Keratinocyte (primary cell): ENCODE measurements at regions not wholly inside any gene's neighbourhood (a gene's known extent, or its start where the extent isn't known, plus 50 kb on each side); places are given as distances from the start of the nearest gene placed in this dataset.

Experiments
- DNase-seq: peaks from one replicate; pipeline ENCODE4 v3.0.0-alpha.2; 2011; ENCODE audit warnings: low read depth, missing footprints, low spot score
- FAIRE-seq: peaks from 2 replicates; lab custom pipeline; 2011; peaks lifted over from hg19 to GRCh38; lab: Jason Lieb, UNC
- H2AFZ ChIP-seq: 2 replicates; pipeline ENCODE4 v1.6.0; 2012; ENCODE audit warnings: low read length, control low read depth, inconsistent platforms; ENCODE audit not compliant: control insufficient read depth
- H3K27ac ChIP-seq: 2 replicates; pipeline ENCODE4 v1.5.1; 2011; ENCODE audit warnings: low read length; ENCODE audit not compliant: control insufficient read depth, insufficient read depth
- H3K27me3 ChIP-seq: 3 replicates; pipeline ENCODE4 v1.6.0; 2011; ENCODE audit warnings: low read length; ENCODE audit not compliant: control insufficient read depth, insufficient read depth; ENCODE audit errors: extremely low read depth
- H3K36me3 ChIP-seq, 2 experiments: 2 replicates in 1 of 2; 3 replicates in 1 of 2; pipeline ENCODE4 v1.5.1; 2011; ENCODE audit warnings: low read length in 2 of 2, mild to moderate bottlenecking in 1 of 2; ENCODE audit not compliant: control insufficient read depth in 2 of 2, insufficient read depth in 2 of 2; ENCODE audit errors: extremely low read depth in 1 of 2
- H3K4me1 ChIP-seq: 3 replicates; pipeline ENCODE4 v1.5.1; 2011; ENCODE audit warnings: low read length; ENCODE audit not compliant: control insufficient read depth, insufficient read depth; ENCODE audit errors: extremely low read depth
- H3K4me2 ChIP-seq: 3 replicates; pipeline ENCODE4 v1.6.0; 2011; ENCODE audit warnings: low read depth, low read length; ENCODE audit not compliant: control insufficient read depth, insufficient read depth; ENCODE audit errors: extremely low read depth
- H3K4me3 ChIP-seq, 3 experiments: fragments of 200-600 bp in 1 of 3; sonication (generic) in 1 of 3; 2 replicates in 2 of 3; 3 replicates in 1 of 3; pipeline ENCODE4 v1.5.1; 2011 to 2016; ENCODE audit warnings: low read length in 3 of 3, mild to moderate bottlenecking in 3 of 3, control low read depth in 2 of 3, inconsistent platforms in 1 of 3, low read depth in 1 of 3, mixed read lengths in 1 of 3, mixed run types in 1 of 3, moderate library complexity in 1 of 3; ENCODE audit not compliant: control insufficient read depth in 2 of 3, insufficient read depth in 2 of 3; ENCODE audit errors: extremely low read depth in 1 of 3
- H3K79me2 ChIP-seq: 2 replicates; pipeline ENCODE4 v1.6.0; 2012; ENCODE audit warnings: low read length; ENCODE audit not compliant: control insufficient read depth, insufficient read depth
- H3K9ac ChIP-seq: 3 replicates; pipeline ENCODE4 v1.6.0; 2011; ENCODE audit warnings: low read length; ENCODE audit not compliant: control insufficient read depth, insufficient read depth; ENCODE audit errors: extremely low read depth
- H3K9me1 ChIP-seq: 3 replicates; pipeline ENCODE4 v1.6.0; 2011; ENCODE audit warnings: low read length; ENCODE audit not compliant: control insufficient read depth, insufficient read depth; ENCODE audit errors: extremely low read depth
- H3K9me3 ChIP-seq: 2 replicates; pipeline ENCODE4 v1.5.1; 2012; ENCODE audit warnings: low read depth, low read length; ENCODE audit not compliant: control insufficient read depth
- H4K20me1 ChIP-seq: 3 replicates; pipeline ENCODE4 v1.6.0; 2011; ENCODE audit warnings: low read length; ENCODE audit not compliant: control insufficient read depth, insufficient read depth; ENCODE audit errors: extremely low read depth
- CTCF ChIP-seq, 3 experiments: IDR thresholded peaks in 1 of 3; conservative IDR thresholded peaks in 1 of 3; optimal IDR thresholded peaks in 1 of 3; 2 replicates in 2 of 3; 3 replicates in 1 of 3; pipeline versions ENCODE3 to v1.5.1; 2011; ENCODE audit warnings: low read length in 3 of 3, mild to moderate bottlenecking in 3 of 3, moderate library complexity in 2 of 3, control low read depth in 1 of 3, inconsistent platforms in 1 of 3; ENCODE audit not compliant: insufficient read depth in 2 of 3; ENCODE audit errors: extremely low read depth in 1 of 3
- EZH2 ChIP-seq: IDR thresholded peaks from one replicate; pipeline ENCODE4 v1.6.1; 2012; ENCODE audit warnings: inconsistent platforms, mild to moderate bottlenecking, low read length, moderate library complexity
- dilution Hi-C: fragments of 300-500 bp; cut with MboI; formaldehyde crosslinking; loops from one replicate; pipeline ENCODE4 v1.7.0; 2020; ENCODE audit warnings: low sequenced_read_pairs; ENCODE audit not compliant: extremely low pct_ligation_motif_present

DNA sequence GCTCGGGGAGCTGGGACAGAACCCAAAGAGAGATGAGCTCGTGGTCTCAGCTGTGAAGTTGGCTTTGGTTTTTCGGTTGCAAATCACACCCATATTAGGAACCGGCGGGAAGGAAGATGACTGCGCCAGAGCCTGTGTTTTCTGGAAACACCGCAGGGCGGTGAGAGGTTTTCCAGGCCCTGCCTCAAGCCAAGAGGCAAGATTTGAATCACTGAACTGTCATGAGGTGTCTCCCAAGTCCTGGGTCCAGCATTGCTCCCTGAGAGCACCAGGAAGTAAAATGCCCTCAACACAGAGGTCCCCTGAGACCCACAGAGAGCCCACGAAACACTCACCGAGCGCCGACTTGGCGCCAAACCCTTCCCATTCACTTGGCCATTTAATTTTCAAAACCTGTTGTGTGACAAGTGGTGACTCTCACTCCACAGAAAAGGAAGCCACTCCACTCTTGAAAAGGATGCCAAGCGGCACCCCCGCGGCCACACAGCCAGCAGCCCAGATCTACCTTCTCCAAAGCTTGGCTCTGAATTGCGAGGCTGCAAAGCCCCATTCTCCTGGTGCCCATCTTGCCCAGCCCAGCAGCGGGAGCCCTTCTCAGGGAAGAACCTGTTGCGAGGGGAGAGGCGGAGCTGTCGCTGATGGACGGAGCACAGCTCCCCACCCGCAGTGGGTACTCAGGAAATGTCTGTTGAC is 99.0 kb upstream of the RUNX3 start:
- H3K9me3 ChIP-seq: no peaks in the 10 kb centered on the region
- no peak for FAIRE-seq
- no peak overlapping the region for H3K9ac ChIP-seq
- no peaks in the 10 kb centered on the region for H3K27me3 ChIP-seq
- no peak overlapping the region for H3K4me3 ChIP-seq
- no peaks in the 10 kb centered on the region for H4K20me1 ChIP-seq
- H3K9me1 ChIP-seq: no peaks in the 10 kb centered on the region
- peaks cover 28% of the 10 kb centered on the region for H3K4me1 ChIP-seq
- H3K36me3 ChIP-seq: no peaks in the 10 kb centered on the region
- no peak overlapping the region for H2AFZ ChIP-seq
- TF ChIP-seq CTCF (optimal IDR thresholded peaks at IDR 0.05 in 1 of 3, IDR thresholded peaks at IDR 0.05 in 1 of 3, conservative IDR thresholded peaks at IDR 0.05 in 1 of 3; ENCODE audit: extremely low read depth in 1 of 3, insufficient read depth in 2 of 3, low read length in 3 of 3) (no peak), EZH2 (no peak)
- no peak overlapping the region for H3K4me2 ChIP-seq
- no peak for DNase-seq
- no peaks in the 10 kb centered on the region for H3K79me2 ChIP-seq
- dilution Hi-C loops: no loop called here
- H3K27ac ChIP-seq: no peak overlapping the region

GRCh38 chr1:25028587-25028906 is 98.5 kb upstream of the RUNX3 start:
- FAIRE-seq (no peak), DNase-seq (no peak)
- H3K36me3 ChIP-seq: no peaks in the 10 kb centered on the region
- H3K9me1 ChIP-seq: no peaks in the 10 kb centered on the region
- H3K27ac ChIP-seq: no peak overlapping the region
- peaks cover 28% of the 10 kb centered on the region for H3K4me1 ChIP-seq
- H4K20me1 ChIP-seq: no peaks in the 10 kb centered on the region
- H3K9me3 ChIP-seq: no peaks in the 10 kb centered on the region
- no peak overlapping the region for H2AFZ ChIP-seq
- dilution Hi-C loops: no loop called here
- TF ChIP-seq CTCF (optimal IDR thresholded peaks at IDR 0.05 in 1 of 3, IDR thresholded peaks at IDR 0.05 in 1 of 3, conservative IDR thresholded peaks at IDR 0.05 in 1 of 3; ENCODE audit: extremely low read depth in 1 of 3, insufficient read depth in 2 of 3, low read length in 3 of 3) (no peak), EZH2 (no peak)
- no peak overlapping the region for H3K9ac ChIP-seq
- no peaks in the 10 kb centered on the region for H3K79me2 ChIP-seq
- H3K4me3 ChIP-seq: no peak overlapping the region
- H3K27me3 ChIP-seq: no peaks in the 10 kb centered on the region
- H3K4me2 ChIP-seq: no peak overlapping the region
